Sigmoid colon (tissue), 6 donors: ENCODE measurements at regions not wholly inside any gene's neighbourhood (a gene's known extent, or its start where the extent isn't known, plus 50 kb on each side); places are given as distances from the start of the nearest gene placed in this dataset.

Experiments used
- DNase-seq: peaks from one replicate; pipeline ENCODE4 v3.0.0-alpha.2; 2019
- H3K27ac ChIP-seq, 4 donors: fragments of 200-600 bp; sonication (generic); one replicate each; pipeline ENCODE4 v1.5.1; 2016 to 2019; ENCODE audit warnings: mild to moderate bottlenecking in 1 of 4
- H3K27me3 ChIP-seq, 3 donors: fragments of 200-600 bp; sonication (generic); one replicate each; pipeline ENCODE4 v1.5.1; 2019; ENCODE audit warnings: mild to moderate bottlenecking in 1 of 3
- H3K36me3 ChIP-seq, 4 donors: fragments of 200-600 bp; sonication (generic); one replicate each; pipeline ENCODE4 v1.5.1; 2016 to 2019
- H3K4me1 ChIP-seq, 4 donors: fragments of 200-600 bp; sonication (generic); one replicate each; pipeline ENCODE4 v1.5.1; 2017 to 2019
- H3K4me3 ChIP-seq, 4 donors: fragments of 200-600 bp; sonication (generic); one replicate each; pipeline ENCODE4 v1.5.1; 2017 to 2019; ENCODE audit warnings: mild to moderate bottlenecking in 2 of 4, moderate library complexity in 1 of 4
- H3K9me3 ChIP-seq, 4 donors: fragments of 200-600 bp in 3 of 4; sonication (generic) in 3 of 4; one replicate each; pipeline versions ENCODE4 v1.5.1 to v1.6.1; 2013 to 2019
- EP300 ChIP-seq, 4 donors: sonication (generic); formaldehyde crosslinking; IDR thresholded peaks; one replicate each; pipeline ENCODE4 v1.6.1; 2017; ENCODE audit warnings: antibody characterized with exemption in 4 of 4
- POLR2A ChIP-seq, 2 donors: fragments of 450-650 bp; IDR thresholded peaks; one replicate each; pipeline ENCODE4 v1.6.1; 2016; ENCODE audit warnings: antibody characterized with exemption in 2 of 2, mild to moderate bottlenecking in 2 of 2, moderate library complexity in 2 of 2
- POLR2AphosphoS5 ChIP-seq, 4 donors: sonication (generic); formaldehyde crosslinking; IDR thresholded peaks; one replicate each; pipeline ENCODE4 v1.6.1; 2017; ENCODE audit warnings: antibody characterized with exemption in 4 of 4
- WGBS, 2 donors: extraction: QIAGEN DNeasy Blood & Tissue Kit; methylation state at CpG; one replicate each; pipeline ENCODE4 v1.1.7; 2013; 5-methylcytosine and 5-hydroxymethylcytosine counted together
- intact Hi-C: fragments of 100-400 bp; cut with DNase I; formaldehyde crosslinking; loops from one replicate; pipeline ENCODE4 v1.15.1; 2023
- TF ChIP-seq, protein P1 (sequence below), 4 experiments: fragments of 450-650 bp in 3 of 4; fragments of 200-600 bp in 1 of 4; IDR thresholded peaks; one replicate each; pipeline ENCODE4 v1.5.1; 2016 to 2019; ENCODE audit warnings: antibody characterized with exemption in 4 of 4, mild to moderate bottlenecking in 3 of 4, moderate library complexity in 2 of 4
- donor health status: healthy with polysubstance abuse.
- donor health status: healthy.

DNA sequence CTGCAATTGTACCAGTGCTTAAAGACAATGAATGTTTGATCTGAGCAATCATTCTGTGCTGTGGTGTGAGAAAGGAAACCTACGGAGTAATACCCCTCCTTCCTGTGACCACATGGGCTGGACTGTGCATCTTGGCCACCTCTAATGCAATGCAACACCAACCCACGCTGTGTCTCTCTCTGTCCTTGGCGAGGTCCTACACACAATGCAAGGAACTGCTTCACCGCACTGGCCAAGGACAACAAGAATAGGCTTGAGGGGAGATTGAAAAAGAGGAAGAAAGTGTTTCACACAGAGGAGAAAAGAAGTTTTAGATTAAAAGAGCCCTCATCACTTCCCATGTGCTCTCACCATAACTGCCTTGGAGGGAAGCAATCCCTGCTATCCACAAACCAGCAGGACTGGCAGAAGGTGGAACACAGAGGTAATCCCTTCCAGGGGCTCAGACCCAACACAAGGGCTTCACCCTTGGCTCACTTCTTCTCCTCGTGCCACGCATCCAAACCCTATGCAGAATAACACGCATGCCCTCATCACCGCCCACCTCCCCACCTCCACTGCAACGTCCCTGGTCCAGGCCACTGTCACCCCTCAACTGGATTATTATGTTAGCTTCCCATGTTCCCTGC lies 112.5 kb upstream of the ERG start:
- Histone ChIP-seq H3K4me1 (no peaks in the 10 kb centered on the region), H3K27ac (no peak overlapping the region), H3K4me3 (no peak overlapping the region), H3K9me3 (no peaks in the 10 kb centered on the region), H3K27me3 (no peaks in the 10 kb centered on the region), H3K36me3 (no peaks in the 10 kb centered on the region)
- TF ChIP-seq EP300 (IDR thresholded peaks at IDR 0.05) (no peak), POLR2A (IDR thresholded peaks at IDR 0.05) (no peak), POLR2AphosphoS5 (IDR thresholded peaks at IDR 0.05) (no peak)
- TF ChIP-seq, protein P1, sequence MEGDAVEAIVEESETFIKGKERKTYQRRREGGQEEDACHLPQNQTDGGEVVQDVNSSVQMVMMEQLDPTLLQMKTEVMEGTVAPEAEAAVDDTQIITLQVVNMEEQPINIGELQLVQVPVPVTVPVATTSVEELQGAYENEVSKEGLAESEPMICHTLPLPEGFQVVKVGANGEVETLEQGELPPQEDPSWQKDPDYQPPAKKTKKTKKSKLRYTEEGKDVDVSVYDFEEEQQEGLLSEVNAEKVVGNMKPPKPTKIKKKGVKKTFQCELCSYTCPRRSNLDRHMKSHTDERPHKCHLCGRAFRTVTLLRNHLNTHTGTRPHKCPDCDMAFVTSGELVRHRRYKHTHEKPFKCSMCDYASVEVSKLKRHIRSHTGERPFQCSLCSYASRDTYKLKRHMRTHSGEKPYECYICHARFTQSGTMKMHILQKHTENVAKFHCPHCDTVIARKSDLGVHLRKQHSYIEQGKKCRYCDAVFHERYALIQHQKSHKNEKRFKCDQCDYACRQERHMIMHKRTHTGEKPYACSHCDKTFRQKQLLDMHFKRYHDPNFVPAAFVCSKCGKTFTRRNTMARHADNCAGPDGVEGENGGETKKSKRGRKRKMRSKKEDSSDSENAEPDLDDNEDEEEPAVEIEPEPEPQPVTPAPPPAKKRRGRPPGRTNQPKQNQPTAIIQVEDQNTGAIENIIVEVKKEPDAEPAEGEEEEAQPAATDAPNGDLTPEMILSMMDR (IDR thresholded peaks at IDR 0.05), result no peak
- WGBS, 2 donors, result 88 to 94% methylated on average over 9 of the region's 9 CpGs
- DNase-seq, result no peak
- intact Hi-C loops, result no loop called here

DNA sequence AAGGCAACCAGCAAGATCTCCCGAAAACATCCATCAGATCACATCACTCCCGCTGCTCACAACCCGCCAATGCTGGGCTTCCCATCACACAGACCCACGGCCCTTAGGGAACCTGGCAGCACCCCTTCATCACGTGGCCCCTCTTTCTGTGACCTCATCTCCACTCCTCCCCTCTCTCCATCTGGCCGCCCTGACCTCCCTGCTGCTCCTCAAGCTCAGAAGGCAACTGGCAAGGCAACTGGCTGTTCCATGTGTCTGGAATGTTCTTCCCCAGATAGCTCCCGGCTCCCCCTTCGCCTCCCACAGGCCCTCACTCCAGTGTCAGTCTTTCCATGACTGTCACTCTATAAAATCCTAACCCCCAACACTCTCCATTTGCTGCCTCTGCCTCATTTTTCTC lies 113.0 kb upstream of the ERG start:
- H3K27me3 ChIP-seq, result no peaks in the 10 kb centered on the region
- H3K4me1 ChIP-seq, result no peaks in the 10 kb centered on the region
- H3K4me3 ChIP-seq, result no peak overlapping the region
- H3K9me3 ChIP-seq, result no peaks in the 10 kb centered on the region
- DNase-seq, result no peak
- H3K27ac ChIP-seq, result no peak overlapping the region
- intact Hi-C loops, result no loop called here
- TF ChIP-seq, protein P1 (IDR thresholded peaks at IDR 0.05), result no peak
- TF ChIP-seq POLR2A (IDR thresholded peaks at IDR 0.05), result no peak
- TF ChIP-seq POLR2AphosphoS5 (IDR thresholded peaks at IDR 0.05), result no peak
- TF ChIP-seq EP300 (IDR thresholded peaks at IDR 0.05), result no peak
- no peaks in the 10 kb centered on the region for H3K36me3 ChIP-seq
- 80 to 94% methylated on average over 8 of the region's 8 CpGs for WGBS, 2 donors

DNA sequence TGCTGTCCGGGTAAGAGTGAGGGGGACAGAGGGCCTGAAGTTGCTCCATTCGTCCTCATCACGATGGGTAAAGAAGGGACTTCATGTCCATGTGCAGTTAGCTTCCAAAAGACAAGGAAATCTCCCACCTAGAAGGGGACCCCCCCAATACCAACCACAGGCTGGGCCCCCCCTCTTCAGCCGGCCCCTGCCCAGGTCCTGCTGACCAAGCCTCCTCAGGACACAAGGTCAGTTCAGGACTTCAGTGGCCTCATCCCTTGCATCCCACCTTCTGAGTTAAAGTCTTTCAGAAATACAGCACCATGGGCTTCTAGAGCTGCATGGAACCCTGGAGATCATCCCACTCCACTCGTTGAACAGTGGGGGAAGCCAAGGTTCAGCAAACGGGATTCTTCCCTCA lies 115.4 kb upstream of the ERG start:
- no peaks in the 10 kb centered on the region for H3K4me1 ChIP-seq
- intact Hi-C loops, result no loop called here
- H3K9me3 ChIP-seq, result no peaks in the 10 kb centered on the region
- TF ChIP-seq EP300 (IDR thresholded peaks at IDR 0.05) (no peak), POLR2A (IDR thresholded peaks at IDR 0.05) (no peak), POLR2AphosphoS5 (IDR thresholded peaks at IDR 0.05) (no peak)
- TF ChIP-seq, protein P1 (IDR thresholded peaks at IDR 0.05), result no peak
- WGBS, 2 donors, result 93 to 95% methylated on average over 6 of the region's 6 CpGs
- H3K4me3 ChIP-seq, result no peak overlapping the region
- no peak for DNase-seq
- H3K27ac ChIP-seq, result no peak overlapping the region
- H3K36me3 ChIP-seq, result no peaks in the 10 kb centered on the region
- H3K27me3 ChIP-seq, result no peaks in the 10 kb centered on the region

DNA sequence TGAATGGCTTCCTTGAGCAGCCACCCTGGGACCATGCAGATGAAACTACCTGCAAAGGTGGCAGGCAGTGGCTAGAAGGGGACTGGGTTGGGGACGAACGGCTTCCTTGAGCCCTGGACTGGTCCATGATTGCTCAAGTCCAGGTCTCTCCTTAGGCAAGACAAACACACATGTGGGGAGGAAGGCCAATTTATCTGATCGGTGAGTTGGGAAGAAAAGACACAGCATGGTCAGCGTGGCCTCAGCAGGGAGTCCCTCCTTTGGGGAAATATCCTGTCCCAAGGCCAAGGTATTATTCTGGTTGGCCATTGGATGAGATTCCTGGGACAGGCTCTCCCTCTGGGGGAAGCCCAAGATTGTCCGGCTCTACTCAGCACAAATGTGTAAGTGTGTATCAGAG lies 116.3 kb upstream of the ERG start:
- intact Hi-C loops, result no loop called here
- H3K4me1 ChIP-seq, result no peaks in the 10 kb centered on the region
- no peak for DNase-seq
- H3K4me3 ChIP-seq, result no peak overlapping the region
- TF ChIP-seq, protein P1 (IDR thresholded peaks at IDR 0.05), result no peak
- TF ChIP-seq POLR2AphosphoS5 (IDR thresholded peaks at IDR 0.05), result no peak
- H3K27ac ChIP-seq, result no peak overlapping the region
- WGBS, 2 donors, result 94 to 96% methylated on average over 5 of the region's 5 CpGs
- no peaks in the 10 kb centered on the region for H3K36me3 ChIP-seq
- no peaks in the 10 kb centered on the region for H3K9me3 ChIP-seq
- H3K27me3 ChIP-seq, result no peaks in the 10 kb centered on the region

DNA sequence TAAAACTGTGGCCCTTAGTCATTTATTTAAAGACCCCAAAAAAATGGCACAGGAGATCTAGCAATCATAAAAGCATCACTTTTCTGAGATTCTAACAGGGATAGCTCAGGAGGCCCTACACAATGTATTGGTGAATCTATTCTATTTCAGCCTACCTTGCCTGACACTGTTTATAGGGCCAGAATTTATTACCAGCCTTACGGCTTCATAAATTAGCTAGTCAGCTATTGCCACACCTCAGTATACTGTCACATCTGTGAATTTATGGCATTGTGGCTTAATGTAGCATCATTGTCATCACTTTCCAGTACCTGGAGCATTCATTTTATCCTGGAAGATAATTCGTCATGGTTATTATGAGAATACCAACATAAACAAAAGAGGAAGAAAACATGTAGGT lies 121.2 kb upstream of the ERG start:
- H3K36me3 ChIP-seq, result no peaks in the 10 kb centered on the region
- TF ChIP-seq POLR2AphosphoS5 (IDR thresholded peaks at IDR 0.05) (no peak), POLR2A (IDR thresholded peaks at IDR 0.05) (no peak), EP300 (IDR thresholded peaks at IDR 0.05) (no peak)
- TF ChIP-seq, protein P1 (IDR thresholded peaks at IDR 0.05), result no peak
- no peaks in the 10 kb centered on the region for H3K4me1 ChIP-seq
- WGBS, 2 donors, result 57 to 82% methylated on average over 2 of the region's 2 CpGs
- peaks cover 0 to 5% (median 0%) of the 10 kb centered on the region in 3 donors for H3K27me3 ChIP-seq
- H3K9me3 ChIP-seq, result no peaks in the 10 kb centered on the region
- H3K27ac ChIP-seq, result no peak overlapping the region
- intact Hi-C loops, result no loop called here
- no peak for DNase-seq
- no peak overlapping the region for H3K4me3 ChIP-seq
